Skeletal muscle tissue (tissue), 3 donors: ENCODE measurements at regions not wholly inside any gene's neighbourhood (a gene's known extent, or its start where the extent isn't known, plus 50 kb on each side); places are given as distances from the start of the nearest gene placed in this dataset.

ENCODE experiments used
- H3K27ac ChIP-seq: one replicate; pipeline ENCODE4 v1.7.0; 2013; ENCODE audit warnings: mild to moderate bottlenecking, low read depth, low read length, inconsistent platforms
- H3K27me3 ChIP-seq, 3 donors: one replicate each; pipeline ENCODE4 v1.7.0; 2013; ENCODE audit warnings: low read length in 3 of 3; ENCODE audit not compliant: control insufficient read depth in 3 of 3, insufficient read depth in 3 of 3
- H3K36me3 ChIP-seq, 3 donors: one replicate each; pipeline ENCODE4 v1.7.0; 2013; ENCODE audit warnings: low read length in 3 of 3; ENCODE audit not compliant: control insufficient read depth in 3 of 3, insufficient read depth in 3 of 3
- H3K4me1 ChIP-seq, 3 donors: one replicate each; pipeline ENCODE4 v1.7.0; 2013; ENCODE audit warnings: low read length in 3 of 3, mild to moderate bottlenecking in 3 of 3; ENCODE audit not compliant: control insufficient read depth in 3 of 3, insufficient read depth in 3 of 3
- H3K4me3 ChIP-seq, 3 donors: one replicate each; pipeline ENCODE4 v1.7.0; 2013; ENCODE audit warnings: low read length in 3 of 3
- H3K9ac ChIP-seq, 3 donors: one replicate each; pipeline ENCODE4 v1.7.0; 2013; ENCODE audit warnings: low read length in 3 of 3, mild to moderate bottlenecking in 3 of 3, moderate library complexity in 2 of 3, low read depth in 1 of 3
- H3K9me3 ChIP-seq, 3 donors: one replicate each; pipeline ENCODE4 v1.7.0; 2013; ENCODE audit warnings: low read length in 3 of 3; ENCODE audit not compliant: control insufficient read depth in 3 of 3
- donor health status: Osteomylitis.

- H3K9ac ChIP-seq = no peak overlapping the region
- no peak overlapping the region for H3K4me3 ChIP-seq
- no peak overlapping the region for H3K27ac ChIP-seq
- no peaks in the 10 kb centered on the region for H3K9me3 ChIP-seq
- H3K27me3 ChIP-seq = no peaks in the 10 kb centered on the region
- peaks cover 0 to 10% (median 6%) of the 10 kb centered on the region in 3 donors for H3K4me1 ChIP-seq
- H3K36me3 ChIP-seq = no peaks in the 10 kb centered on the region
Observed at GRCh38 chr16:82265809-82266208, 95.8 kb upstream of the MPHOSPH6 start.

DNA sequence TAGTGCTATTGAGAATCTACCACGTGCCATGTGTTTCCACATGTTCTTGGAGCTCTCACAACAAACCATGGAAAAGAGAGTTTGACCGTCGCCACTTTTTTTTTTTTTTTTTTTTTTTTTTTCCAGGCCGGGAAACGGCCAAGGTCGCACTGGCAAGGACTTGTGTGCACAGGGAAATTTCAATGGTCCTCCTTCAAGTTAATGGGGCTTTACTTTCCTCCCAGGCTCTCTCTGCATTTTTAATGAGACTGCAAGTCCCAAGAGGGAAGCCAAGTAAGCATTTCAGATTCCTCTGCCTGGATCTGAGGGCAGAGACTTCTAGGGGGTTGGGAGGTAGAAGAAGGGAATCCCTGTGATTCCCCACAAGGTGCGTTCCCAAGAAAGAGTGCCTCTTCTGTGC is 94.7 kb upstream of the MPHOSPH6 start:
- H3K27me3 ChIP-seq = no peaks in the 10 kb centered on the region
- H3K36me3 ChIP-seq = no peaks in the 10 kb centered on the region
- no peak overlapping the region for H3K9ac ChIP-seq
- peaks cover 0 to 10% (median 6%) of the 10 kb centered on the region in 3 donors for H3K4me1 ChIP-seq
- H3K9me3 ChIP-seq = no peaks in the 10 kb centered on the region
- H3K4me3 ChIP-seq = no peak overlapping the region
- H3K27ac ChIP-seq = no peak overlapping the region

- Histone ChIP-seq H3K27ac (no peak overlapping the region), H3K4me1 (peaks cover 0 to 10% (median 6%) of the 10 kb centered on the region in 3 donors), H3K4me3 (no peak overlapping the region), H3K9me3 (no peaks in the 10 kb centered on the region), H3K27me3 (no peaks in the 10 kb centered on the region), H3K9ac (no peak overlapping the region), H3K36me3 (no peaks in the 10 kb centered on the region)
Observed at GRCh38 chr16:82263521-82264143, 93.6 kb upstream of the MPHOSPH6 start.

DNA sequence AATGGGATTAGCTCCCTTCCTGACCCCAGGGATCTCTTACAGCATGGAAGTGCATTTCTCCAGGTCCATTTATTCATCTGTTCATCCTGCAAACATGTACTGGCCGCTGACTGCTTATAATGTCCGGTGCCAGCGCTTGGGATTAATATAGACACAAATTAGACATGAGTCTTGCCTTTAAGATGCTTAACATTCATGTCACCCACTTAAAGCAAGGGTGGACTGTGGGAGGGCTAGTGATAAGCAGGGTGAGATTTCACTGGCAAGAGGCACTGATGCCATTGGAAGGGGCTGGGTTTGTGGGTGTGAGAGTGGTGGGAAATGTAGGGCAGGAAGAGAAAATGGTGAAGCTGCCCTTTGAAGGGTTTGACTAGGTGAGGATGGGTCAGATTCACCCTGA is 92.2 kb upstream of the MPHOSPH6 start:
- Histone ChIP-seq H3K27ac (no peak overlapping the region), H3K9me3 (no peaks in the 10 kb centered on the region), H3K36me3 (no peaks in the 10 kb centered on the region), H3K4me1 (peaks cover 0 to 10% (median 6%) of the 10 kb centered on the region in 3 donors), H3K9ac (no peak overlapping the region), H3K4me3 (no peak overlapping the region), H3K27me3 (no peaks in the 10 kb centered on the region)

GRCh38 chr16:82260212-82260795 is 90.3 kb upstream of the MPHOSPH6 start:
- Histone ChIP-seq H3K9me3 (no peaks in the 10 kb centered on the region), H3K4me3 (no peak overlapping the region), H3K27ac (no peak overlapping the region), H3K36me3 (no peaks in the 10 kb centered on the region), H3K27me3 (no peaks in the 10 kb centered on the region), H3K9ac (no peak overlapping the region), H3K4me1 (peaks cover 0 to 10% (median 6%) of the 10 kb centered on the region in 3 donors)

GRCh38 chr16:82259731-82260130 is 89.7 kb upstream of the MPHOSPH6 start:
- peaks cover 0 to 10% (median 6%) of the 10 kb centered on the region in 3 donors for H3K4me1 ChIP-seq
- no peak overlapping the region for H3K4me3 ChIP-seq
- peaks cover 0 to 3% (median 0%) of the 10 kb centered on the region in 3 donors for H3K27me3 ChIP-seq
- H3K36me3 ChIP-seq = no peaks in the 10 kb centered on the region
- H3K27ac ChIP-seq = no peak overlapping the region
- no peak overlapping the region for H3K9ac ChIP-seq
- no peaks in the 10 kb centered on the region for H3K9me3 ChIP-seq

DNA sequence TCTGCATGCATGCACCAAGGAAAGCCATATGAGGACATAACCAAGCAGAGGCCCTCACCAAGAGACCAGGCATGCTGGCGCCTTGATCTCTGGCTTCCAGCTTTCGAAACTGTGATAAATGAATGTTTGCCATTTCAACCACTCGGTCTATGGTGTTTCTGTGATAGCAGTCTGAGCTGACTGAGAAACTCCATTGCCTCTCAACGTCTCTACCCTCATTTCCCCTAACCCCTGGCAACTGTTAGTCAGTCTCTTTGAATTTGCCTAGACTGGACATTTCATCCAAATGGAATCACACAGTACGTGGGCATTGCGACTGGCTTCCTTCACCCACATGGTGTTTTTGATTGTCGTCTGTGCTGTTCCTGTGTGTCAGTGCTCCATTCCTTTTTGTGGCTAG is 88.0 kb upstream of the MPHOSPH6 start:
- Histone ChIP-seq H3K4me1 (no peaks in the 10 kb centered on the region), H3K27me3 (peaks cover 0 to 3% (median 0%) of the 10 kb centered on the region in 3 donors), H3K9me3 (no peaks in the 10 kb centered on the region), H3K4me3 (no peak overlapping the region), H3K9ac (no peak overlapping the region), H3K36me3 (no peaks in the 10 kb centered on the region), H3K27ac (no peak overlapping the region)

- H3K36me3 ChIP-seq = no peaks in the 10 kb centered on the region
- H3K9me3 ChIP-seq = no peaks in the 10 kb centered on the region
- H3K4me3 ChIP-seq = no peak overlapping the region
- no peak overlapping the region for H3K27ac ChIP-seq
- H3K9ac ChIP-seq = no peak overlapping the region
- H3K4me1 ChIP-seq = no peaks in the 10 kb centered on the region
- peaks cover 0 to 3% (median 0%) of the 10 kb centered on the region in 3 donors for H3K27me3 ChIP-seq
Observed at GRCh38 chr16:82252582-82252981, 82.6 kb upstream of the MPHOSPH6 start.

GRCh38 chr16:82248677-82249076 is 78.7 kb upstream of the MPHOSPH6 start:
- Histone ChIP-seq H3K36me3 (no peaks in the 10 kb centered on the region), H3K9ac (no peak overlapping the region), H3K27me3 (no peaks in the 10 kb centered on the region)

DNA sequence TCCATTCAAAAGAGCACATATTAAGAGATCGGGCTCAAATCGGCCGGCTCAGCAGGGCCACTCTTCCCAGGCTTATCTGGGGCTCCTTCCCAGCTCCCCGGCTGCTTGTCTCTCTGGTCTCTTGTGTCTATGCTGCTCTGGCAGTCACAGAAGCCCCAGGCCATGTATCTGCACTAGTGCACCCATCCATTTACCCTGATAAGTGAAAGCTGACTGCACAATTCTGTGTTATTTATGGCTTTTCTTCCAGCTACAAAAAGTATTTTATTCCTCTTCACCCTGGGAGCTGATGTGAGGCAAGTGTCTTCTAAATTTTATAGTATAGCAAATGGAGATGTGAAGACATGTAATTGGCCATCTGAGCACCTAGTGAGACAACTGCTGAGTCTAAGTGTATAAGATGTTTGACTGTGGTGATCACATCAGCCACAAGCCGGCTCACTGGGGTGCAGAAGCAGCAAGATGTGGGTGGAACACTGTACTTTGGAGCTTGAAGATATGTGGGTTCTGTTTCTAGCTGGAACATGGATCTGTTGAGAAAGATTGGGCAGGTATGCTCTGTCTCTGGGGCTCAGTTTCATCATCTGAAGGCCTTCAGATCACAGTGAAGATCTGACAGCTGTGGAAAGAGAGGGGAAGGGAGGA is 78.1 kb upstream of the MPHOSPH6 start:
- no peak overlapping the region for H3K9ac ChIP-seq
- peaks cover 0 to 3% (median 2%) of the 10 kb centered on the region in 3 donors for H3K9me3 ChIP-seq
- no peaks in the 10 kb centered on the region for H3K36me3 ChIP-seq
- no peaks in the 10 kb centered on the region for H3K27me3 ChIP-seq
- H3K4me3 ChIP-seq = no peak overlapping the region
- no peaks in the 10 kb centered on the region for H3K4me1 ChIP-seq
- H3K27ac ChIP-seq = no peak overlapping the region

More at GRCh38 chr16:82248677-82249076, 78.7 kb upstream of the MPHOSPH6 start:
- Histone ChIP-seq H3K9me3 (peaks cover 0 to 3% (median 2%) of the 10 kb centered on the region in 3 donors), H3K4me3 (no peak overlapping the region), H3K27ac (no peak overlapping the region), H3K4me1 (no peaks in the 10 kb centered on the region)
